Gastrocnemius medialis (tissue), 4 donors: ENCODE measurements at regions not wholly inside any gene's neighbourhood (a gene's known extent, or its start where the extent isn't known, plus 50 kb on each side); places are given as distances from the start of the nearest gene placed in this dataset.

Experiments
- POLR2A ChIP-seq, 2 donors: fragments of 450-650 bp; IDR thresholded peaks; one replicate each; pipeline ENCODE4 v1.6.1; 2017; ENCODE audit warnings: antibody characterized with exemption in 2 of 2, mild to moderate bottlenecking in 2 of 2, moderate library complexity in 2 of 2
- TF ChIP-seq, protein P1 (sequence below), 5 experiments: fragments of 450-650 bp in 3 of 5; fragments of 200-600 bp in 2 of 5; sonication (generic) in 2 of 5; IDR thresholded peaks in 4 of 5; conservative IDR thresholded peaks in 1 of 5; 1 replicate in 4 of 5; 2 replicates in 1 of 5; pipeline ENCODE4 v1.5.1; 2016 to 2019; ENCODE audit warnings: antibody characterized with exemption in 5 of 5, mild to moderate bottlenecking in 3 of 5, moderate library complexity in 3 of 5

DNA sequence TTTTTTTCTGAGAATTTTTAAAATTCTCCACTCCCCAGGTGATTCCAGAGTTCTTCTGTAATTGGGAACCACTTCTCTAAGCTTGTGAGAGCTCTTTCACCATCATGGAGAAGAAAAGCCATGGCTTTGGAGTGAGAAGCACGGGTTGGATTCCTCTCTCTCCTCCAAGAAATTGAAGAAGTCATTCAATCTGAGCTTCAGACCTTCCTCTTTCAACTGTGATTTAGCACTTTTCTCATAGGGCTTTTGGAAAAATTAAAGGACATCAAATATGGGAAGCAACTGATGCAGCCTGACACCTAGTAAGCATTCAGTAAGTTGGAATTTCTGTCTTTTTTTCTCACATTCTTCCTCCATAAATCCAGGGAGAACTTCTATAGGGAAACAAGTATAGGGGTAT, 580.4 kb upstream of the KLF4 start:
- no peak for TF ChIP-seq POLR2A (IDR thresholded peaks at IDR 0.05)
- TF ChIP-seq, protein P1, sequence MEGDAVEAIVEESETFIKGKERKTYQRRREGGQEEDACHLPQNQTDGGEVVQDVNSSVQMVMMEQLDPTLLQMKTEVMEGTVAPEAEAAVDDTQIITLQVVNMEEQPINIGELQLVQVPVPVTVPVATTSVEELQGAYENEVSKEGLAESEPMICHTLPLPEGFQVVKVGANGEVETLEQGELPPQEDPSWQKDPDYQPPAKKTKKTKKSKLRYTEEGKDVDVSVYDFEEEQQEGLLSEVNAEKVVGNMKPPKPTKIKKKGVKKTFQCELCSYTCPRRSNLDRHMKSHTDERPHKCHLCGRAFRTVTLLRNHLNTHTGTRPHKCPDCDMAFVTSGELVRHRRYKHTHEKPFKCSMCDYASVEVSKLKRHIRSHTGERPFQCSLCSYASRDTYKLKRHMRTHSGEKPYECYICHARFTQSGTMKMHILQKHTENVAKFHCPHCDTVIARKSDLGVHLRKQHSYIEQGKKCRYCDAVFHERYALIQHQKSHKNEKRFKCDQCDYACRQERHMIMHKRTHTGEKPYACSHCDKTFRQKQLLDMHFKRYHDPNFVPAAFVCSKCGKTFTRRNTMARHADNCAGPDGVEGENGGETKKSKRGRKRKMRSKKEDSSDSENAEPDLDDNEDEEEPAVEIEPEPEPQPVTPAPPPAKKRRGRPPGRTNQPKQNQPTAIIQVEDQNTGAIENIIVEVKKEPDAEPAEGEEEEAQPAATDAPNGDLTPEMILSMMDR (IDR thresholded peaks at IDR 0.05 in 4 of 5, conservative IDR thresholded peaks at IDR 0.05 in 1 of 5): no peak
